Mammary epithelial cell (primary cell): ENCODE measurements at regions not wholly inside any gene's neighbourhood (a gene's known extent, or its start where the extent isn't known, plus 50 kb on each side); places are given as distances from the start of the nearest gene placed in this dataset.

Source experiments
- CTCF ChIP-seq, 2 donors: IDR thresholded peaks in 1 of 2; conservative IDR thresholded peaks in 1 of 2; 2 replicates each; pipeline ENCODE4 v1.5.1; 2011 to 2012; ENCODE audit warnings: inconsistent platforms in 2 of 2, low read length in 2 of 2, mild to moderate bottlenecking in 2 of 2, control low read depth in 1 of 2, low read depth in 1 of 2; ENCODE audit not compliant: insufficient read depth in 1 of 2; ENCODE audit errors: extremely low read depth in 1 of 2
- EZH2 ChIP-seq: IDR thresholded peaks from 2 replicates; pipeline ENCODE4 v1.6.1; 2012; ENCODE audit warnings: low read length, inconsistent platforms, borderline replicate concordance

DNA sequence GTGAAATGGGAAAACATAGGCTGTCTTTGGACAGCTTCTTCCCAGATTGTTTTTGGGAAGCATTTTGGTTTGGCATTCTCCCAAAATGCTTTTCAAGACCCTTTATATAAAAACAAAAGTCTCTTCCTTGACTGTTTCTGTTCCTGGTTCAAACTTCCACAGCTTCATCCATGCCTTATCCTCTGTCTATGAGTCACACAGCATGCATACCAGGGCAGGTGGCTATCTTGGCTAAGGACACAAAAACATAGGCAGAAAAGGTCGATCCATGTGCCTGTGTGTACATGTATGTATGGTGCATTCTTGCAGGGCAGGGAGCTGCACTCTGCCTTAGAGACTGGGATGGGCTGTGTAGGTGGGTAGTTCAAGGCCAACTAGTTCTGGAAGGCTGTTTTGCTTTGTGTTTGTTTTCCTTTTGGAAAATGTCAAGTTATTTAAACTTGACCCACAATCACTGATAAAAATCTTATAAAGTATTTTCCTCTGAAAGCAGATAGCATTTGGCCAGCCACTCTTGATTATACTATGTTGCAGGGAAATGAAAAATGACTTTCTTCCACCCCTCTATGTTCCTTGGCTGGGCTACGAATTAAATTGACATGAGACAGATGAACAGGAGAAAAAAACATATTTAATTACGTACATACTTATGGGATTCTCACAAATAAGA, 437.0 kb downstream of the SIPA1L2 start:
- TF ChIP-seq CTCF (conservative IDR thresholded peaks at IDR 0.05 in 1 of 2, IDR thresholded peaks at IDR 0.05 in 1 of 2; ENCODE audit: extremely low read depth in 1 of 2, insufficient read depth in 1 of 2, low read depth in 1 of 2, low read length in 2 of 2) (no peak), EZH2 (no peak)
